OCI-LY7 (cell line): ENCODE measurements at regions not wholly inside any gene's neighbourhood (a gene's known extent, or its start where the extent isn't known, plus 50 kb on each side); places are given as distances from the start of the nearest gene placed in this dataset.

Source experiments
- BruUV-seq: library from RNA; stranded (reverse); fragments of 400-500 nt; replicated peaks from 2 replicates; lab custom pipeline; 2021; lab: Mats Ljungman, UMichigan
- CTCF ChIA-PET: fragments of 300-600 bp; sonication (Branson Sonifier 250); formaldehyde crosslinking; loops from one replicate; lab custom pipeline; 2022; ENCODE audit warnings: antibody characterized with exemption; ENCODE audit not compliant: unreplicated experiment; lab: Charles Lee
- POLR2A ChIA-PET: fragments of 300-600 bp; sonication (Branson Sonifier 250); formaldehyde crosslinking; loops from one replicate; lab custom pipeline; 2022; ENCODE audit warnings: antibody characterized with exemption; lab: Charles Lee
- DNase-seq: peaks from one replicate; pipeline ENCODE4 v3.0.0-alpha.2; 2015; ENCODE audit warnings: low spot score
- H2AFZ ChIP-seq: fragments of 200-600 bp; sonication (generic), shearing (Covaris generic); 2 replicates; pipeline ENCODE4 v1.6.1; 2014; ENCODE audit warnings: mild to moderate bottlenecking, antibody characterized with exemption, low read length, moderate library complexity
- H3K27ac ChIP-seq: fragments of 200-600 bp; sonication (generic); 2 replicates; pipeline ENCODE4 v1.5.1; 2014; ENCODE audit warnings: mixed run types, low read depth, mild to moderate bottlenecking, moderate library complexity, low read length, inconsistent platforms; ENCODE audit not compliant: poor library complexity, severe bottlenecking
- H3K36me3 ChIP-seq: fragments of 200-600 bp; sonication (generic); 2 replicates; pipeline ENCODE4 v1.6.1; 2014; ENCODE audit warnings: mild to moderate bottlenecking, antibody characterized with exemption, low read length, moderate library complexity, mixed read lengths; ENCODE audit not compliant: insufficient read depth
- H3K4me1 ChIP-seq: fragments of 200-600 bp; sonication (generic); 2 replicates; pipeline ENCODE4 v1.5.1; 2014; ENCODE audit warnings: mild to moderate bottlenecking, low read length; ENCODE audit not compliant: insufficient read depth, poor library complexity, severe bottlenecking
- H3K4me2 ChIP-seq: fragments of 200-600 bp; sonication (generic); 2 replicates; pipeline ENCODE4 v1.6.1; 2014; ENCODE audit warnings: mild to moderate bottlenecking, low read length
- H3K4me3 ChIP-seq: fragments of 200-600 bp; sonication (generic); 2 replicates; pipeline ENCODE4 v1.5.1; 2014; ENCODE audit warnings: mild to moderate bottlenecking, low read depth, low read length; ENCODE audit not compliant: poor library complexity, severe bottlenecking
- H3K79me2 ChIP-seq: fragments of 200-600 bp; sonication (generic); 2 replicates; pipeline ENCODE4 v1.6.1; 2016; ENCODE audit warnings: low read depth, mild to moderate bottlenecking, low read length, moderate library complexity, mixed read lengths; ENCODE audit not compliant: insufficient read depth
- H3K9me2 ChIP-seq: fragments of 200-600 bp; sonication (generic); 2 replicates; pipeline ENCODE4 v1.6.1; 2016; ENCODE audit warnings: mild to moderate bottlenecking, low read length, mixed read lengths; ENCODE audit not compliant: insufficient read depth
- H3K9me3 ChIP-seq: fragments of 200-600 bp; sonication (generic); 2 replicates; pipeline ENCODE4 v1.6.1; 2014; ENCODE audit warnings: mild to moderate bottlenecking, mixed run types, low read length, mixed read lengths
- H4K20me1 ChIP-seq: fragments of 200-600 bp; sonication (generic); 2 replicates; pipeline ENCODE4 v1.6.1; 2014; ENCODE audit warnings: mild to moderate bottlenecking, antibody characterized with exemption, low read length, moderate library complexity, mixed read lengths; ENCODE audit not compliant: insufficient read depth
- EZH2phosphoT487 ChIP-seq: fragments of 200-600 bp; sonication (generic); IDR thresholded peaks from 2 replicates; pipeline ENCODE4 v1.6.1; 2018; ENCODE audit warnings: low read depth, borderline replicate concordance, mild to moderate bottlenecking, mixed run types, antibody characterized with exemption, low read length, moderate library complexity, mixed read lengths
- intact Hi-C: fragments of 100-400 bp; cut with micrococcal nuclease; formaldehyde crosslinking; loops from one replicate; pipeline ENCODE4 v1.10.0; 2022; ENCODE audit not compliant: unreplicated experiment
- TF ChIP-seq, protein P1 (sequence below): fragments of 200-600 bp; sonication (generic); conservative IDR thresholded peaks from 2 replicates; pipeline ENCODE4 v1.5.1; 2014; ENCODE audit warnings: mild to moderate bottlenecking, antibody characterized with exemption, low read length, moderate library complexity, mixed read lengths

GRCh38 chr14:30230719-30231118 lies 303.1 kb upstream of the PRKD1 start:
- Histone ChIP-seq H3K36me3 (no peaks in the 10 kb centered on the region), H3K4me3 (no peak overlapping the region), H3K27ac (no peak overlapping the region), H3K9me3 (no peaks in the 10 kb centered on the region), H3K9me2 (no peaks in the 10 kb centered on the region), H3K4me2 (no peak overlapping the region), H3K79me2 (no peaks in the 10 kb centered on the region), H2AFZ (no peak overlapping the region), H4K20me1 (no peaks in the 10 kb centered on the region), H3K4me1 (no peaks in the 10 kb centered on the region)
- no TSS peak for BruUV-seq
- CTCF ChIA-PET = no interaction called here
- TF ChIP-seq, protein P1, sequence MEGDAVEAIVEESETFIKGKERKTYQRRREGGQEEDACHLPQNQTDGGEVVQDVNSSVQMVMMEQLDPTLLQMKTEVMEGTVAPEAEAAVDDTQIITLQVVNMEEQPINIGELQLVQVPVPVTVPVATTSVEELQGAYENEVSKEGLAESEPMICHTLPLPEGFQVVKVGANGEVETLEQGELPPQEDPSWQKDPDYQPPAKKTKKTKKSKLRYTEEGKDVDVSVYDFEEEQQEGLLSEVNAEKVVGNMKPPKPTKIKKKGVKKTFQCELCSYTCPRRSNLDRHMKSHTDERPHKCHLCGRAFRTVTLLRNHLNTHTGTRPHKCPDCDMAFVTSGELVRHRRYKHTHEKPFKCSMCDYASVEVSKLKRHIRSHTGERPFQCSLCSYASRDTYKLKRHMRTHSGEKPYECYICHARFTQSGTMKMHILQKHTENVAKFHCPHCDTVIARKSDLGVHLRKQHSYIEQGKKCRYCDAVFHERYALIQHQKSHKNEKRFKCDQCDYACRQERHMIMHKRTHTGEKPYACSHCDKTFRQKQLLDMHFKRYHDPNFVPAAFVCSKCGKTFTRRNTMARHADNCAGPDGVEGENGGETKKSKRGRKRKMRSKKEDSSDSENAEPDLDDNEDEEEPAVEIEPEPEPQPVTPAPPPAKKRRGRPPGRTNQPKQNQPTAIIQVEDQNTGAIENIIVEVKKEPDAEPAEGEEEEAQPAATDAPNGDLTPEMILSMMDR = no peak
- no peak for TF ChIP-seq EZH2phosphoT487
- no peak for DNase-seq
- POLR2A ChIA-PET = no interaction called here
- intact Hi-C loops = no loop called here

DNA sequence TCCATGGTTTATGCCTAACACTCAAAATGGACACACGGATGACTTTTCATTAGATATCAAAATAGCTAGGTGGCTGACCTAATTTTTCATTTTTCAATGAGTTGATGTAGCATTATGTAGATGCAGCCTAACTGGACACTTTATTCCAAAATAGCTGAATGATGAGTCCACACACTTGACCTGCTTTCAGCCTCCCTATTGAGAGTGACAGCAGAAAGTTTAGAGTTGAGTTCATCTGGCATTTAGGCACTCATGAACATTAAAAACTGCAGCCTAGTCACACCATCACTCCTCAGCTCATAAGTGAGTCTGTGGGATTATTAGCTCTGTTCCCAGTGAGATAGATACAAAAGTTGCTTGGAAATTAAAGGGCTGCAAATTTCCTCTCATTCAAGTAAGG lies 307.3 kb upstream of the PRKD1 start:
- CTCF ChIA-PET = no interaction called here
- DNase-seq = no peak
- Histone ChIP-seq H3K4me2 (no peak overlapping the region), H2AFZ (no peak overlapping the region), H4K20me1 (no peaks in the 10 kb centered on the region), H3K4me3 (no peak overlapping the region), H3K9me2 (no peaks in the 10 kb centered on the region), H3K36me3 (no peaks in the 10 kb centered on the region), H3K4me1 (no peaks in the 10 kb centered on the region), H3K9me3 (no peaks in the 10 kb centered on the region), H3K27ac (no peak overlapping the region), H3K79me2 (no peaks in the 10 kb centered on the region)
- POLR2A ChIA-PET = interaction anchor here (0.6 to 0.7 kb wide), 3 partner anchors 21 to 1348 kb away, joined by 3 to 4 read pairs (median 4); no protein-coding TSS in a partner anchor
- no TSS peak for BruUV-seq
- TF ChIP-seq EZH2phosphoT487 = no peak
- TF ChIP-seq, protein P1 = no peak
- intact Hi-C loops = no loop called here

GRCh38 chr14:30235485-30235884 lies 307.8 kb upstream of the PRKD1 start:
- no peak for DNase-seq
- H4K20me1 ChIP-seq = no peaks in the 10 kb centered on the region
- CTCF ChIA-PET = no interaction called here
- intact Hi-C loops = no loop called here
- POLR2A ChIA-PET = interaction anchor here (0.6 to 0.7 kb wide), 3 partner anchors 21 to 1349 kb away, joined by 3 to 4 read pairs (median 4); no protein-coding TSS in a partner anchor
- no peaks in the 10 kb centered on the region for H3K36me3 ChIP-seq
- no peaks in the 10 kb centered on the region for H3K79me2 ChIP-seq
- no peaks in the 10 kb centered on the region for H3K9me2 ChIP-seq
- BruUV-seq = no TSS peak
- no peak overlapping the region for H3K4me2 ChIP-seq
- H3K4me3 ChIP-seq = no peak overlapping the region
- no peak overlapping the region for H2AFZ ChIP-seq
- TF ChIP-seq, protein P1 = no peak
- no peak for TF ChIP-seq EZH2phosphoT487
- H3K27ac ChIP-seq = no peak overlapping the region
- H3K4me1 ChIP-seq = no peaks in the 10 kb centered on the region
- H3K9me3 ChIP-seq = no peaks in the 10 kb centered on the region
